GM12872 (cell line): ENCODE measurements at regions not wholly inside any gene's neighbourhood (a gene's known extent, or its start where the extent isn't known, plus 50 kb on each side); places are given as distances from the start of the nearest gene placed in this dataset.

Experiments
- CTCF ChIP-seq: IDR thresholded peaks from 3 replicates; pipeline ENCODE4 v1.5.1; 2011; ENCODE audit warnings: low read depth, mild to moderate bottlenecking, low read length, moderate library complexity; ENCODE audit not compliant: insufficient read depth

- no peak for TF ChIP-seq CTCF
Measured at GRCh38 chr6:137434640-137435039, 59.6 kb downstream of the OLIG3 start.

- TF ChIP-seq CTCF = no peak
Measured at GRCh38 chr6:137432054-137432611, 62.1 kb downstream of the OLIG3 start.

- TF ChIP-seq CTCF = no peak
Measured at GRCh38 chr6:137430954-137431353, 63.2 kb downstream of the OLIG3 start.

GRCh38 chr6:137427656-137428290, 66.4 kb downstream of the OLIG3 start:
- no peak for TF ChIP-seq CTCF

- TF ChIP-seq CTCF = no peak
Measured at GRCh38 chr6:137426007-137426689, 68.0 kb downstream of the OLIG3 start.

- TF ChIP-seq CTCF = no peak
Measured at GRCh38 chr6:137424251-137424650, 69.9 kb downstream of the OLIG3 start.

GRCh38 chr6:137423451-137424168, 70.6 kb downstream of the OLIG3 start:
- no peak for TF ChIP-seq CTCF
